BE2C (cell line): ENCODE measurements at regions not wholly inside any gene's neighbourhood (a gene's known extent, or its start where the extent isn't known, plus 50 kb on each side); places are given as distances from the start of the nearest gene placed in this dataset.

Experiments
- DNase-seq: peaks from one replicate; pipeline ENCODE4 v3.0.0-alpha.2; 2020
- H3K27me3 ChIP-seq: fragments of 250-450 bp; sonication (Bioruptor Pico); 2 replicates; pipeline ENCODE4 v1.5.1; 2020; ENCODE audit warnings: mild to moderate bottlenecking
- H3K36me3 ChIP-seq: fragments of 250-450 bp; sonication (Bioruptor Pico); 2 replicates; pipeline ENCODE4 v1.5.1; 2020; ENCODE audit warnings: mild to moderate bottlenecking
- H3K4me1 ChIP-seq: fragments of 250-450 bp; sonication (Bioruptor Pico); 2 replicates; pipeline ENCODE4 v1.5.1; 2020
- H3K4me3 ChIP-seq: 2 replicates; pipeline ENCODE4 v1.5.1; 2011; ENCODE audit warnings: low read depth, low read length
- H3K9me3 ChIP-seq: fragments of 250-450 bp; sonication (Bioruptor Pico); 2 replicates; pipeline ENCODE4 v1.5.1; 2020
- CTCF ChIP-seq: IDR thresholded peaks from 2 replicates; pipeline ENCODE4 v1.5.1; 2012; ENCODE audit warnings: mild to moderate bottlenecking, low read depth, low read length

DNA sequence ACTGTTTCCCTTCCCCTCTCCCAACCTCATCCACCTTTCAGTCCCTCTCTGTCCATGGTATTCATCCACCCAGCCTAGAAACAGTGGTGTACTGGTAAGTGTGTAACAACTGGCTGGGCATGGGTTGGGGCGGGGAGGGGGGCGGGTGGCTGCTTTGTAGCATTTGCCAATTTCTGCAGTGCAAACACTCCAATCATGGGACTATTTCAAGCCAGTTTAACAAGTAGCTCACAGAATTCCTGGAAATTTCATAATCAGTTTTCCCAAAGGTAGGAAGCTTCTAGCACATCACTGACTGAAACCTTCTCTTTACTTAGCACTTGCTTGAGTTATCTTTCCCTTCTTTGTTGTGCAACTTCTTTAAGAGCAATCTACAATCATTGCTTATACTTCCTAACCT, 100.8 kb upstream of the WASF3 start:
- no peak for DNase-seq
- H3K4me1 ChIP-seq = peaks cover 3% of the 10 kb centered on the region
- no peaks in the 10 kb centered on the region for H3K27me3 ChIP-seq
- no peaks in the 10 kb centered on the region for H3K9me3 ChIP-seq
- H3K4me3 ChIP-seq = no peak overlapping the region
- no peaks in the 10 kb centered on the region for H3K36me3 ChIP-seq
- no peak for TF ChIP-seq CTCF

- H3K27me3 ChIP-seq = no peaks in the 10 kb centered on the region
- no peak for TF ChIP-seq CTCF
- no peaks in the 10 kb centered on the region for H3K36me3 ChIP-seq
- no peak overlapping the region for H3K4me3 ChIP-seq
- H3K4me1 ChIP-seq = peaks cover 3% of the 10 kb centered on the region
- DNase-seq = no peak
- no peaks in the 10 kb centered on the region for H3K9me3 ChIP-seq
Observed at GRCh38 chr13:26457212-26457611, 100.3 kb upstream of the WASF3 start.

DNA sequence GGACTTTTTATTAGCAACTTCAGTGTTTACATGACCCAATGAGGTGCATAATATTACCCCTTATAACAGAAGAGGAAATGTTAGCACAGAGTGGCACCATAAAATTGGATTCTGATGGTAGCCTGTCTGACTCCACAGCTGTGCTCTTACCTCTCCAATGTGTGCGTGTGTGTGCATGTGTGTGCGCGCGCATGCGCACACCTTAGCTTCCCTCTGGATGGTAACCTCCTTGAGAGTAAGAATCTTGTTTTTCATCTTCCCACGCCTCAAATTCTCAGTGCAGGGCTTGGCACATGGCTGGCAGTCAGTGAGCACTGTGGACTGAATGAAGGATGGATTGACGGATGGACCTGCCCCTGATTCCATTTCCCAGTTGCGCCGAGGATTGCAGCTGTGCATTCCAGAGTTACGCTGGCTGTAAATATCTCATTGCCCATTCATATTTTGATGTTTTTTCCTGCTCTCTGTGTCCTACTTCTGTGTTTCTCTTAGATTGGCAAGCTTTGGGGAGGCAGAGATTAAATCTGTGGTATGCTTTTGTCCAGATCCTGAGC, 99.2 kb upstream of the WASF3 start:
- Histone ChIP-seq H3K4me1 (peaks cover 3% of the 10 kb centered on the region), H3K27me3 (no peaks in the 10 kb centered on the region), H3K9me3 (no peaks in the 10 kb centered on the region), H3K4me3 (no peak overlapping the region), H3K36me3 (no peaks in the 10 kb centered on the region)
- no peak for TF ChIP-seq CTCF
- DNase-seq = no peak

GRCh38 chr13:26459276-26460131, 98.0 kb upstream of the WASF3 start:
- Histone ChIP-seq H3K9me3 (no peaks in the 10 kb centered on the region), H3K4me1 (peaks cover 3% of the 10 kb centered on the region), H3K4me3 (no peak overlapping the region), H3K27me3 (no peaks in the 10 kb centered on the region), H3K36me3 (no peaks in the 10 kb centered on the region)
- no peak for DNase-seq
- TF ChIP-seq CTCF = no peak

DNA sequence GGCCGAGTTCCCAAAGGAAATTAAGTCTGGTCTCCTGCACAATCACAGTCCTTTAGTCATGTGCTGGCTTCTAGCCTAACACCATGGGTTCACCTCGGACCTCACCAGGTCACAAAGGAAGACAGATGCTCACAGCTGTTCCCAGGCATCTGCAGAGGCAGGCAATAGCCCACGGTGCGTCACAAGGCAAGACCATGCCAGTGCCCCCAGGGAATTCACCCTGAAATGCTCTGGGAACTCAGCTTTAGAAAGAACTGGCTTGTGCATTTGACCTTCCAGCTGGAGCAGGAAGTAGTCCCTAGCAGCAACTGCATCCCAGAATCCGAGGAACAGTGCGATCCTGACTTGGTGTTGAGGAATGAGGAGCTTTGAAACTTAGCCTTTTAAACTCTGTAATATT, 96.8 kb upstream of the WASF3 start:
- H3K4me1 ChIP-seq = peaks cover 3% of the 10 kb centered on the region
- DNase-seq = peak; percentile 48
- no peaks in the 10 kb centered on the region for H3K36me3 ChIP-seq
- no peaks in the 10 kb centered on the region for H3K9me3 ChIP-seq
- no peak for TF ChIP-seq CTCF
- no peak overlapping the region for H3K4me3 ChIP-seq
- no peaks in the 10 kb centered on the region for H3K27me3 ChIP-seq

DNA sequence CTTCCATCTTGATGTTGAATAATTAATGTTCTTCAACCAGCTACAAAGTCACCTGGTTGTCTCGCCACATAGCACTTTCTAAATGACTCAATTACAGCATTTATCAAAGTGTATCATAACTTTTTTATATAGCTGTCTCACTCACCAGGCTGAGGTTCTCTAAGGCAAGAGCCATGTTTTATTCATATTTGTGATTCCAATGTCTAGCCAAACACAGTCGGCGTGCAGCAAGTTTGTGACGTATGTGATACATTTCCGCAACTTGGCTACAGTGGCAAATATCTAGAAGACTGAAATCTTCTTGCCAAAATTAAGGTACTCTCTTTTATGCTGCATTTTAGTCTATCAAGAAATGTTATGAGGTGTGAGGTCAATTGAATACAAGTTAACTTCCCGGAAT, 94.2 kb upstream of the WASF3 start:
- no peak for DNase-seq
- Histone ChIP-seq H3K9me3 (no peaks in the 10 kb centered on the region), H3K27me3 (no peaks in the 10 kb centered on the region), H3K4me1 (peaks cover 3% of the 10 kb centered on the region), H3K4me3 (no peak overlapping the region), H3K36me3 (no peaks in the 10 kb centered on the region)
- no peak for TF ChIP-seq CTCF
